ENCODE measurements at regions not wholly inside any gene's neighbourhood (a gene's known extent, or its start where the extent isn't known, plus 50 kb on each side); places are given as distances from the start of the nearest gene placed in this dataset.

DNA sequence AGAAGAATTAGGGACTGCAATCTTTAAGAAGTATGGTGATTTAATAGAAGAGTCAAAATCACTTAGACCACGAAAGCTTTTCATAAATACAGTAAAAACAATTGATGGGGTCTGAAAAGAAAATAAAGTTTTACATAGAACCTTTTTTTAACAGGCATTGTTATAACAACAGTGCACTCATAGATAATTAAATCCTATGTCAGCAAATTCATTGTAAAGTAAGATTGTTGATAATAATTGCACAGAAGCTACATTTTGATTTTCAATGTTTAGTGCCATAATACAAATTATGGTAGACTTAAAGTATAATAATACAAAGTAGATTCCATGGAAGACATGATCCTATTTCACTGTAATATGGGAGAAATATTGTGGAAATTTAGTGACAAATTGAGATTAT lies 130.7 kb upstream of the FSIP2 start:
- no peak overlapping the region for H2AK5ac ChIP-seq (ENCODE audit: low read length, severe bottlenecking)
- H2BK120ac ChIP-seq (ENCODE audit: low read depth, low read length) = no peak overlapping the region
- no peaks in the 10 kb centered on the region for H3K4me1 ChIP-seq (ENCODE audit: control insufficient read depth, insufficient read depth, low read depth, low read length)
- H2BK15ac ChIP-seq (ENCODE audit: low read depth, poor library complexity, severe bottlenecking) = no peak overlapping the region
- H2BK5ac ChIP-seq (ENCODE audit: low read depth, low read length, poor library complexity, severe bottlenecking) = no peak overlapping the region
- H4K8ac ChIP-seq (ENCODE audit: low read length) = no peak overlapping the region
- H3K4me2 ChIP-seq (ENCODE audit: low read length, poor library complexity, severe bottlenecking) = no peak overlapping the region
- H3K36me3 ChIP-seq (ENCODE audit: control insufficient read depth in 1 of 2, insufficient read depth in 2 of 2, low read depth in 1 of 2, low read length in 2 of 2) = no peaks in the 10 kb centered on the region
- no peaks in the 10 kb centered on the region for H3K79me1 ChIP-seq (replicated peaks; ENCODE audit: low read length, poor library complexity, severe bottlenecking)
- no peak overlapping the region for H3K4me3 ChIP-seq (ENCODE audit: insufficient read depth in 1 of 2, low read depth in 1 of 2, low read length in 2 of 2)
- peaks cover 2% of the 10 kb centered on the region for H3K9me3 ChIP-seq (ENCODE audit: control insufficient read depth, low read length)
- H2BK12ac ChIP-seq (ENCODE audit: low read length in 2 of 2) = no peak overlapping the region
- H3K9ac ChIP-seq (ENCODE audit: low read length) = no peak overlapping the region
- H3K14ac ChIP-seq (ENCODE audit: low read length in 2 of 2) = no peak overlapping the region
- no peak overlapping the region for H3K27ac ChIP-seq (ENCODE audit: low read length, poor library complexity, severe bottlenecking)
- DNase-seq = no peak
- H2AFZ ChIP-seq (ENCODE audit: low read depth, low read length) = no peak overlapping the region
- no peak overlapping the region for H3K18ac ChIP-seq (ENCODE audit: low read depth in 1 of 2, low read length in 2 of 2)
- H3K27me3 ChIP-seq (ENCODE audit: control insufficient read depth in 1 of 2, insufficient read depth in 1 of 2, low read length in 2 of 2) = no peaks in the 10 kb centered on the region
- H4K91ac ChIP-seq (ENCODE audit: low read length) = no peak overlapping the region
- no peak overlapping the region for H3K23ac ChIP-seq (ENCODE audit: low read length in 2 of 2)
- no peak overlapping the region for H3K4ac ChIP-seq (ENCODE audit: low read depth in 1 of 2, low read length in 2 of 2)
- no CpG with 5 or more reads among the region's 1 CpG for WGBS

- H3K4ac ChIP-seq (ENCODE audit: low read depth in 1 of 2, low read length in 2 of 2) = no peak overlapping the region
- H2BK120ac ChIP-seq (ENCODE audit: low read depth, low read length) = no peak overlapping the region
- no peaks in the 10 kb centered on the region for H3K79me1 ChIP-seq (replicated peaks; ENCODE audit: low read length, poor library complexity, severe bottlenecking)
- H3K9me3 ChIP-seq (ENCODE audit: control insufficient read depth, low read length) = peaks cover 2% of the 10 kb centered on the region
- no peak overlapping the region for H4K91ac ChIP-seq (ENCODE audit: low read length)
- H3K14ac ChIP-seq (ENCODE audit: low read length in 2 of 2) = no peak overlapping the region
- no peak overlapping the region for H3K4me2 ChIP-seq (ENCODE audit: low read length, poor library complexity, severe bottlenecking)
- no peaks in the 10 kb centered on the region for H3K4me1 ChIP-seq (ENCODE audit: control insufficient read depth, insufficient read depth, low read depth, low read length)
- H3K23ac ChIP-seq (ENCODE audit: low read length in 2 of 2) = no peak overlapping the region
- no peaks in the 10 kb centered on the region for H3K27me3 ChIP-seq (ENCODE audit: control insufficient read depth in 1 of 2, insufficient read depth in 1 of 2, low read length in 2 of 2)
- H3K9ac ChIP-seq (ENCODE audit: low read length) = no peak overlapping the region
- H3K4me3 ChIP-seq (ENCODE audit: insufficient read depth in 1 of 2, low read depth in 1 of 2, low read length in 2 of 2) = no peak overlapping the region
- peak overlapping the region; percentile 14 for H3K27ac ChIP-seq (ENCODE audit: low read length, poor library complexity, severe bottlenecking)
- H3K36me3 ChIP-seq (ENCODE audit: control insufficient read depth in 1 of 2, insufficient read depth in 2 of 2, low read depth in 1 of 2, low read length in 2 of 2) = no peaks in the 10 kb centered on the region
- no peak overlapping the region for H2BK12ac ChIP-seq (ENCODE audit: low read length in 2 of 2)
- WGBS = 92% methylated on average over 2 of the region's 3 CpGs
- H2BK15ac ChIP-seq (ENCODE audit: low read depth, poor library complexity, severe bottlenecking) = no peak overlapping the region
- no peak overlapping the region for H2AFZ ChIP-seq (ENCODE audit: low read depth, low read length)
- no peak overlapping the region for H2BK5ac ChIP-seq (ENCODE audit: low read depth, low read length, poor library complexity, severe bottlenecking)
- peak; percentile 14 for DNase-seq
- no peak overlapping the region for H4K8ac ChIP-seq (ENCODE audit: low read length)
- no peak overlapping the region for H2AK5ac ChIP-seq (ENCODE audit: low read length, severe bottlenecking)
- no peak overlapping the region for H3K18ac ChIP-seq (ENCODE audit: low read depth in 1 of 2, low read length in 2 of 2)
Measured at GRCh38 chr2:185608799-185609198, 129.8 kb upstream of the FSIP2 start.

DNA sequence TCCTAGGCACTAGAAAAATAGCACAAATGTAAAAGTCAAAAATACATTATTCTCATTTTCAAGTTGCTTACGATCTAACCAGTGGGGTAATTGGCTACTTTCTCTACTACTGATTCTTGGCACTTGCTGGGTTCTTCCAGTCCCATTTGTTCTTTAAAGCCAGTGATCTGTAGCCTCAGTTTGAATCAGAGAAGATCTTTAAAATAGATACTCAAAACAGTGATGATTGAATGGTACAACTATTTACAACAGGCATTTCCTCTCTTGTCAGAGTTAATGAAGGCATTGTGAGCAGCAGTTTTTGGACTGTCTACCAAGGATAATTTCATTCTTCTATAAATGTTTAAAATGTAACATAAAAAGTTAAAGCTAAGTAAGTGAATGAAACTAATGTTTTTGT lies 128.3 kb upstream of the FSIP2 start:
- Histone ChIP-seq H2BK15ac (ENCODE audit: low read depth, poor library complexity, severe bottlenecking) (no peak overlapping the region), H3K4me1 (ENCODE audit: control insufficient read depth, insufficient read depth, low read depth, low read length) (no peaks in the 10 kb centered on the region), H3K79me1 (replicated peaks; ENCODE audit: low read length, poor library complexity, severe bottlenecking) (no peaks in the 10 kb centered on the region), H2BK120ac (ENCODE audit: low read depth, low read length) (no peak overlapping the region), H2AK5ac (ENCODE audit: low read length, severe bottlenecking) (no peak overlapping the region), H2BK12ac (ENCODE audit: low read length in 2 of 2) (no peak overlapping the region), H3K27ac (ENCODE audit: low read length, poor library complexity, severe bottlenecking) (no peak overlapping the region), H4K91ac (ENCODE audit: low read length) (no peak overlapping the region), H3K9ac (ENCODE audit: low read length) (no peak overlapping the region), H3K18ac (ENCODE audit: low read depth in 1 of 2, low read length in 2 of 2) (no peak overlapping the region), H3K4ac (ENCODE audit: low read depth in 1 of 2, low read length in 2 of 2) (no peak overlapping the region), H3K9me3 (ENCODE audit: control insufficient read depth, low read length) (peaks cover 10% of the 10 kb centered on the region), H3K36me3 (ENCODE audit: control insufficient read depth in 1 of 2, insufficient read depth in 2 of 2, low read depth in 1 of 2, low read length in 2 of 2) (no peaks in the 10 kb centered on the region), H3K23ac (ENCODE audit: low read length in 2 of 2) (no peak overlapping the region), H3K4me2 (ENCODE audit: low read length, poor library complexity, severe bottlenecking) (no peak overlapping the region), H2BK5ac (ENCODE audit: low read depth, low read length, poor library complexity, severe bottlenecking) (no peak overlapping the region), H2AFZ (ENCODE audit: low read depth, low read length) (no peak overlapping the region), H3K14ac (ENCODE audit: low read length in 2 of 2) (no peak overlapping the region), H4K8ac (ENCODE audit: low read length) (no peak overlapping the region), H3K4me3 (ENCODE audit: insufficient read depth in 1 of 2, low read depth in 1 of 2, low read length in 2 of 2) (no peak overlapping the region), H3K27me3 (ENCODE audit: control insufficient read depth in 1 of 2, insufficient read depth in 1 of 2, low read length in 2 of 2) (no peaks in the 10 kb centered on the region)
- 83% methylated on average over 1 of the region's 1 CpG for WGBS
- DNase-seq = no peak

GRCh38 chr2:185618625-185619024 lies 120.0 kb upstream of the FSIP2 start:
- Histone ChIP-seq H2AK5ac (ENCODE audit: low read length, severe bottlenecking) (no peak overlapping the region), H3K4me3 (ENCODE audit: insufficient read depth in 1 of 2, low read depth in 1 of 2, low read length in 2 of 2) (no peak overlapping the region), H3K9ac (ENCODE audit: low read length) (no peak overlapping the region), H2BK5ac (ENCODE audit: low read depth, low read length, poor library complexity, severe bottlenecking) (no peak overlapping the region), H3K18ac (ENCODE audit: low read depth in 1 of 2, low read length in 2 of 2) (no peak overlapping the region), H3K27ac (ENCODE audit: low read length, poor library complexity, severe bottlenecking) (peak overlapping the region; percentile 60), H3K23ac (ENCODE audit: low read length in 2 of 2) (no peak overlapping the region), H3K27me3 (ENCODE audit: control insufficient read depth in 1 of 2, insufficient read depth in 1 of 2, low read length in 2 of 2) (no peaks in the 10 kb centered on the region), H3K4me2 (ENCODE audit: low read length, poor library complexity, severe bottlenecking) (no peak overlapping the region), H3K4me1 (ENCODE audit: control insufficient read depth, insufficient read depth, low read depth, low read length) (peaks cover 3% of the 10 kb centered on the region), H4K91ac (ENCODE audit: low read length) (no peak overlapping the region), H3K79me1 (replicated peaks; ENCODE audit: low read length, poor library complexity, severe bottlenecking) (no peaks in the 10 kb centered on the region), H3K14ac (ENCODE audit: low read length in 2 of 2) (no peak overlapping the region), H2AFZ (ENCODE audit: low read depth, low read length) (no peak overlapping the region), H2BK120ac (ENCODE audit: low read depth, low read length) (no peak overlapping the region), H3K4ac (ENCODE audit: low read depth in 1 of 2, low read length in 2 of 2) (no peak overlapping the region), H2BK12ac (ENCODE audit: low read length in 2 of 2) (no peak overlapping the region), H4K8ac (ENCODE audit: low read length) (no peak overlapping the region), H2BK15ac (ENCODE audit: low read depth, poor library complexity, severe bottlenecking) (no peak overlapping the region), H3K9me3 (ENCODE audit: control insufficient read depth, low read length) (peaks cover 12% of the 10 kb centered on the region), H3K36me3 (ENCODE audit: control insufficient read depth in 1 of 2, insufficient read depth in 2 of 2, low read depth in 1 of 2, low read length in 2 of 2) (no peaks in the 10 kb centered on the region)
- DNase-seq = peak; percentile 19
- 43% methylated on average over 1 of the region's 1 CpG for WGBS
